SK-N-SH (cell line): ENCODE measurements at regions not wholly inside any gene's neighbourhood (a gene's known extent, or its start where the extent isn't known, plus 50 kb on each side); places are given as distances from the start of the nearest gene placed in this dataset.

ENCODE experiments used
- CTCF ChIA-PET: fragments of 300-600, 350-600 bp; formaldehyde crosslinking; extraction: SDS; loops from one replicate; lab custom pipeline; 2021; lab: Yijun Ruan, JAX
- POLR2A ChIA-PET: fragments of 350-600 bp; sonication (Branson Sonifier 250); formaldehyde crosslinking; extraction: SDS; loops from one replicate; lab custom pipeline; 2020; ENCODE audit warnings: antibody characterized with exemption, inconsistent platforms; lab: Yijun Ruan, JAX
- DNase-seq: peaks from one replicate; pipeline ENCODE4 v3.0.0; 2012
- H2AFZ ChIP-seq: fragments of 200-600 bp; sonication (generic); 2 replicates; pipeline ENCODE4 v1.8.1; 2016; ENCODE audit warnings: antibody characterized with exemption, mild to moderate bottlenecking, low read depth
- H3F3A ChIP-seq: fragments of 200-600 bp; sonication (generic); replicated peaks from 2 replicates; pipeline ENCODE3; 2016; ENCODE audit warnings: antibody characterized with exemption, mild to moderate bottlenecking; ENCODE audit not compliant: insufficient read depth
- H3K27ac ChIP-seq, 2 experiments: fragments of 200-500 bp in 1 of 2; fragments of 200-600 bp in 1 of 2; sonication (Bioruptor generic) in 1 of 2; sonication (generic), shearing (Covaris generic) in 1 of 2; 2 replicates each; pipeline versions ENCODE4 v1.5.1 to v1.6.1; 2014 to 2016; ENCODE audit warnings: low read depth in 2 of 2, inconsistent platforms in 1 of 2, low read length in 1 of 2, mild to moderate bottlenecking in 1 of 2, mixed read lengths in 1 of 2
- H3K27me3 ChIP-seq: fragments of 200-600 bp; sonication (generic), shearing (Covaris generic); 2 replicates; pipeline ENCODE4 v1.6.1; 2016; ENCODE audit warnings: mixed run types; ENCODE audit not compliant: insufficient read depth
- H3K36me3 ChIP-seq, 2 experiments: fragments of 200-500 bp in 1 of 2; fragments of 200-600 bp in 1 of 2; sonication (Bioruptor generic) in 1 of 2; sonication (generic) in 1 of 2; replicated peaks in 1 of 2; 2 replicates each; pipeline versions ENCODE3 to v1.5.1; 2014 to 2016; ENCODE audit warnings: low read length in 1 of 2, mild to moderate bottlenecking in 1 of 2; ENCODE audit not compliant: insufficient read depth in 2 of 2, control insufficient read depth in 1 of 2
- H3K4me1 ChIP-seq, 2 experiments: fragments of 200-500 bp in 1 of 2; fragments of 200-600 bp in 1 of 2; sonication (Bioruptor generic) in 1 of 2; sonication (generic), shearing (Covaris generic) in 1 of 2; 2 replicates each; pipeline versions ENCODE4 v1.5.1 to v1.6.1; 2014 to 2016; ENCODE audit warnings: low read depth in 1 of 2, low read length in 1 of 2, mixed run types in 1 of 2; ENCODE audit not compliant: insufficient read depth in 2 of 2, control insufficient read depth in 1 of 2
- H3K4me2 ChIP-seq: fragments of 200-600 bp; sonication (generic), shearing (Covaris generic); 2 replicates; pipeline ENCODE4 v1.6.1; 2017; ENCODE audit warnings: mixed run types
- H3K4me3 ChIP-seq, 2 experiments: fragments of 200-500 bp in 1 of 2; fragments of 200-600 bp in 1 of 2; sonication (Bioruptor generic) in 1 of 2; sonication (generic), shearing (Covaris generic) in 1 of 2; 2 replicates each; pipeline versions ENCODE4 v1.5.1 to v1.8.1; 2014 to 2016; ENCODE audit warnings: low read depth in 2 of 2, inconsistent platforms in 1 of 2, low read length in 1 of 2, mild to moderate bottlenecking in 1 of 2, mixed read lengths in 1 of 2, moderate library complexity in 1 of 2
- H3K79me2 ChIP-seq: fragments of 200-600 bp; sonication (generic); 2 replicates; pipeline ENCODE4 v1.8.1; 2017; ENCODE audit warnings: mild to moderate bottlenecking; ENCODE audit not compliant: insufficient read depth
- H3K9ac ChIP-seq: fragments of 200-600 bp; sonication (generic); 2 replicates; pipeline ENCODE4 v1.6.1; 2017; ENCODE audit warnings: mixed run types
- H3K9me2 ChIP-seq: fragments of 200-600 bp; sonication (generic); 2 replicates; pipeline ENCODE4 v1.6.1; 2017; ENCODE audit warnings: mixed run types
- H3K9me3 ChIP-seq: fragments of 200-600 bp; sonication (generic); 2 replicates; pipeline ENCODE4 v1.6.1; 2017; ENCODE audit warnings: mixed run types, mild to moderate bottlenecking, moderate library complexity
- H4K20me1 ChIP-seq: fragments of 200-600 bp; sonication (generic); 2 replicates; pipeline ENCODE4 v1.6.1; 2017; ENCODE audit warnings: mild to moderate bottlenecking, mixed run types; ENCODE audit not compliant: insufficient read depth
- CHD2 ChIP-seq: fragments of 150-350 bp; IDR thresholded peaks from 2 replicates; pipeline ENCODE4 v1.6.1; 2018; ENCODE audit warnings: low read length; ENCODE audit not compliant: partially characterized antibody
- CTCF ChIP-seq: fragments of 200-600 bp; sonication (generic); IDR thresholded peaks from 2 replicates; pipeline ENCODE4 v1.6.1; 2017; ENCODE audit warnings: antibody characterized with exemption, mild to moderate bottlenecking, moderate library complexity
- ELF1 ChIP-seq: IDR thresholded peaks from 2 replicates; pipeline ENCODE4 v1.4.0; 2012
- FOXJ3 ChIP-seq: sonication (generic); formaldehyde crosslinking; IDR thresholded peaks from 2 replicates; pipeline ENCODE4 v1.5.1; 2020; ENCODE audit warnings: mild to moderate bottlenecking, missing genetic modification reagents
- FOXM1 ChIP-seq: IDR thresholded peaks from 2 replicates; pipeline ENCODE4 v1.4.0; 2012; ENCODE audit warnings: low read depth, mild to moderate bottlenecking
- GATA2 ChIP-seq: sonication (generic); formaldehyde crosslinking; IDR thresholded peaks from 2 replicates; pipeline ENCODE4 v1.5.0; 2020; ENCODE audit warnings: mild to moderate bottlenecking, missing genetic modification reagents
- MEF2A ChIP-seq: IDR thresholded peaks from 2 replicates; pipeline ENCODE4 v1.4.0; 2012; ENCODE audit warnings: low read depth, borderline replicate concordance
- POLR2AphosphoS5 ChIP-seq: IDR thresholded peaks from 2 replicates; pipeline ENCODE4 v1.6.1; 2012; ENCODE audit warnings: low read depth, low read length
- RCOR1 ChIP-seq: fragments of 150-350 bp; IDR thresholded peaks from 2 replicates; pipeline ENCODE4 v1.6.1; 2017; ENCODE audit warnings: antibody characterized with exemption, low read length
- RXRA ChIP-seq: IDR thresholded peaks from 2 replicates; pipeline ENCODE4 v1.4.0; 2012; ENCODE audit warnings: low read depth, mild to moderate bottlenecking, borderline replicate concordance
- SIN3A ChIP-seq: IDR thresholded peaks from 2 replicates; pipeline ENCODE4 v1.6.1; 2012; ENCODE audit warnings: low read depth, mild to moderate bottlenecking, low read length, moderate library complexity, borderline replicate concordance
- SMC3 ChIP-seq: IDR thresholded peaks from 2 replicates; pipeline ENCODE4 v1.6.1; 2012; ENCODE audit warnings: low read depth, low read length, improper control_type of control experiment
- TAF1 ChIP-seq: IDR thresholded peaks from 2 replicates; pipeline ENCODE4 v1.6.1; 2012; ENCODE audit warnings: low read depth, mild to moderate bottlenecking, low read length, moderate library complexity, borderline replicate concordance
- USF2 ChIP-seq: fragments of 150-350 bp; IDR thresholded peaks from 2 replicates; pipeline ENCODE4 v1.6.1; 2017; ENCODE audit warnings: antibody characterized with exemption, low read length, low read depth, borderline replicate concordance
- YY1 ChIP-seq: IDR thresholded peaks from 2 replicates; pipeline ENCODE4 v1.4.0; 2012; ENCODE audit warnings: low read depth, mild to moderate bottlenecking
- whole genome bisulfite sequencing: methylation state at CpG from one replicate; pipeline ENCODE4 v1.1.6; 2017; ENCODE audit warnings: low lambda C conversion rate; 5-methylcytosine and 5-hydroxymethylcytosine counted together

GRCh38 chr4:175306436-175306835 is 388.3 kb downstream of the ADAM29 start:
- no peaks in the 10 kb centered on the region for H3K9me2 ChIP-seq
- H3K79me2 ChIP-seq: no peaks in the 10 kb centered on the region
- no peak overlapping the region for H2AFZ ChIP-seq
- H3K9ac ChIP-seq: no peak overlapping the region
- H3K27ac ChIP-seq: no peak overlapping the region
- no peaks in the 10 kb centered on the region for H3F3A ChIP-seq
- H3K36me3 ChIP-seq: no peaks in the 10 kb centered on the region
- no peaks in the 10 kb centered on the region for H3K4me1 ChIP-seq
- no peak overlapping the region for H3K4me3 ChIP-seq
- ChIA-PET CTCF (no interaction called here), POLR2A (no interaction called here)
- H3K4me2 ChIP-seq: no peak overlapping the region
- no peaks in the 10 kb centered on the region for H3K27me3 ChIP-seq
- H4K20me1 ChIP-seq: no peaks in the 10 kb centered on the region
- no peak for TF ChIP-seq MEF2A
- no peak for TF ChIP-seq POLR2AphosphoS5
- no peak for TF ChIP-seq CHD2
- no peak for TF ChIP-seq YY1
- TF ChIP-seq GATA2 (CRISPR knock-in tag): no peak
- no peak for TF ChIP-seq FOXM1
- TF ChIP-seq RXRA: no peak
- no peak for TF ChIP-seq CTCF
- no peak for TF ChIP-seq RCOR1
- no peak for TF ChIP-seq ELF1
- no peak for TF ChIP-seq SIN3A
- TF ChIP-seq SMC3: no peak
- TF ChIP-seq TAF1: no peak
- no peaks in the 10 kb centered on the region for H3K9me3 ChIP-seq
- no peak for DNase-seq

- Histone ChIP-seq H3K9me2 (no peaks in the 10 kb centered on the region), H3K79me2 (no peaks in the 10 kb centered on the region), H3K4me1 (no peaks in the 10 kb centered on the region), H3K27me3 (no peaks in the 10 kb centered on the region), H3K9me3 (no peaks in the 10 kb centered on the region), H3K27ac (no peak overlapping the region), H4K20me1 (no peaks in the 10 kb centered on the region), H3K4me2 (no peak overlapping the region), H3K4me3 (no peak overlapping the region), H3K36me3 (no peaks in the 10 kb centered on the region), H2AFZ (no peak overlapping the region), H3F3A (no peaks in the 10 kb centered on the region), H3K9ac (no peak overlapping the region)
- DNase-seq: no peak
- CTCF ChIA-PET: interaction anchor here (0.7 kb wide), 1 partner anchor 23 kb away, joined by 3 read pairs; no protein-coding TSS in a partner anchor
- no peak for TF ChIP-seq SIN3A
- TF ChIP-seq FOXM1: no peak
- no peak for TF ChIP-seq USF2
- no peak for TF ChIP-seq FOXJ3 (CRISPR knock-in tag)
- WGBS: 21% methylated on average over 1 of the region's 1 CpG
- POLR2A ChIA-PET: no interaction called here
Measured at GRCh38 chr4:175307326-175307725, 389.2 kb downstream of the ADAM29 start.
